ENCODE measurements at regions not wholly inside any gene's neighbourhood (a gene's known extent, or its start where the extent isn't known, plus 50 kb on each side); places are given as distances from the start of the nearest gene placed in this dataset.

- DNase-seq: no peak
Measured at GRCh38 chr5:84683594-84683993, 298.9 kb upstream of the EDIL3 start.

- DNase-seq: no peak
Measured at GRCh38 chr5:84682531-84682930, 297.9 kb upstream of the EDIL3 start.

- no peak for DNase-seq
Measured at GRCh38 chr5:84680908-84681307, 296.2 kb upstream of the EDIL3 start.

- no peak for DNase-seq
Measured at GRCh38 chr5:84673785-84674184, 289.1 kb upstream of the EDIL3 start.

GRCh38 chr5:84667576-84667975, 282.9 kb upstream of the EDIL3 start:
- DNase-seq: no peak

GRCh38 chr5:84650429-84650828, 265.7 kb upstream of the EDIL3 start:
- DNase-seq: no peak

- DNase-seq: no peak
Measured at GRCh38 chr5:84647581-84647980, 262.9 kb upstream of the EDIL3 start.

- DNase-seq: no peak
Measured at GRCh38 chr5:84642795-84643194, 258.1 kb upstream of the EDIL3 start.

- no peak for DNase-seq
Measured at GRCh38 chr5:84642324-84642723, 257.6 kb upstream of the EDIL3 start.

GRCh38 chr5:84637662-84638375, 253.1 kb upstream of the EDIL3 start:
- DNase-seq: no peak

GRCh38 chr5:84635235-84636055, 250.8 kb upstream of the EDIL3 start:
- no peak for DNase-seq

- DNase-seq: no peak
Measured at GRCh38 chr5:84634256-84634655, 249.6 kb upstream of the EDIL3 start.

GRCh38 chr5:84632418-84632817, 247.7 kb upstream of the EDIL3 start:
- DNase-seq: no peak

- no peak for DNase-seq
Measured at GRCh38 chr5:84628918-84629317, 244.2 kb upstream of the EDIL3 start.

- DNase-seq: no peak
Measured at GRCh38 chr5:84623019-84623418, 238.3 kb upstream of the EDIL3 start.

GRCh38 chr5:84622461-84622860, 237.8 kb upstream of the EDIL3 start:
- DNase-seq: no peak

GRCh38 chr5:84618262-84618661, 233.6 kb upstream of the EDIL3 start:
- DNase-seq: no peak

- DNase-seq: no peak
Measured at GRCh38 chr5:84614906-84615305, 230.2 kb upstream of the EDIL3 start.

- no peak for DNase-seq
Measured at GRCh38 chr5:84606784-84607183, 222.1 kb upstream of the EDIL3 start.

- DNase-seq: no peak
Measured at GRCh38 chr5:84605241-84605640, 220.6 kb upstream of the EDIL3 start.

- DNase-seq: no peak
Measured at GRCh38 chr5:84603568-84604185, 219.0 kb upstream of the EDIL3 start.

- no peak for DNase-seq
Measured at GRCh38 chr5:84602371-84602771, 217.7 kb upstream of the EDIL3 start.

- no peak for DNase-seq
Measured at GRCh38 chr5:84599964-84600363, 215.3 kb upstream of the EDIL3 start.

- no peak for DNase-seq
Measured at GRCh38 chr5:84597904-84598303, 213.2 kb upstream of the EDIL3 start.

Data from NCI-H2081 (cell line).